ENCODE measurements at regions not wholly inside any gene's neighbourhood (a gene's known extent, or its start where the extent isn't known, plus 50 kb on each side); places are given as distances from the start of the nearest gene placed in this dataset.

- no peak for DNase-seq
Observed at GRCh38 chr22:49079027-49079725, 748.5 kb downstream of the BRD1 start.

- DNase-seq = no peak
Observed at GRCh38 chr22:49078076-49078710, 749.5 kb downstream of the BRD1 start.

- no peak for DNase-seq
Observed at GRCh38 chr22:49077586-49077985, 750.1 kb downstream of the BRD1 start.

GRCh38 chr22:49077036-49077393, 750.7 kb downstream of the BRD1 start:
- DNase-seq = no peak

- no peak for DNase-seq
Observed at GRCh38 chr22:49076300-49077035, 751.2 kb downstream of the BRD1 start.

GRCh38 chr22:49075150-49075549, 752.5 kb downstream of the BRD1 start:
- no peak for DNase-seq

GRCh38 chr22:49073873-49074417, 753.7 kb downstream of the BRD1 start:
- no peak for DNase-seq

GRCh38 chr22:49072996-49073645, 754.6 kb downstream of the BRD1 start:
- no peak for DNase-seq

- no peak for DNase-seq
Observed at GRCh38 chr22:49070501-49070900, 757.2 kb downstream of the BRD1 start.

- no peak for DNase-seq
Observed at GRCh38 chr22:49068861-49069500, 758.7 kb downstream of the BRD1 start.

GRCh38 chr22:49067504-49067903, 760.2 kb downstream of the BRD1 start:
- no peak for DNase-seq

GRCh38 chr22:49066619-49067018, 761.1 kb downstream of the BRD1 start:
- no peak for DNase-seq

- DNase-seq = no peak
Observed at GRCh38 chr22:49064836-49065235, 762.8 kb downstream of the BRD1 start.

GRCh38 chr22:49063545-49063890, 764.2 kb downstream of the BRD1 start:
- DNase-seq = no peak

GRCh38 chr22:49062802-49063544, 764.7 kb downstream of the BRD1 start:
- DNase-seq = no peak

- no peak for DNase-seq
Observed at GRCh38 chr22:49062155-49062801, 765.4 kb downstream of the BRD1 start.

- no peak for DNase-seq
Observed at GRCh38 chr22:49057910-49058309, 769.8 kb downstream of the BRD1 start.

GRCh38 chr22:49056301-49056700, 771.4 kb downstream of the BRD1 start:
- DNase-seq = no peak

GRCh38 chr22:49055406-49055805, 772.3 kb downstream of the BRD1 start:
- DNase-seq = no peak

GRCh38 chr22:49053578-49053977, 774.1 kb downstream of the BRD1 start:
- DNase-seq = no peak

- no peak for DNase-seq
Observed at GRCh38 chr22:49052560-49052959, 775.1 kb downstream of the BRD1 start.

All from femur (tissue), 1 donor.